ENCODE measurements at regions not wholly inside any gene's neighbourhood (a gene's known extent, or its start where the extent isn't known, plus 50 kb on each side); places are given as distances from the start of the nearest gene placed in this dataset.
A peak's percentile ranks its signal among the peaks of the same experiment; 100 is the strongest.

DNA sequence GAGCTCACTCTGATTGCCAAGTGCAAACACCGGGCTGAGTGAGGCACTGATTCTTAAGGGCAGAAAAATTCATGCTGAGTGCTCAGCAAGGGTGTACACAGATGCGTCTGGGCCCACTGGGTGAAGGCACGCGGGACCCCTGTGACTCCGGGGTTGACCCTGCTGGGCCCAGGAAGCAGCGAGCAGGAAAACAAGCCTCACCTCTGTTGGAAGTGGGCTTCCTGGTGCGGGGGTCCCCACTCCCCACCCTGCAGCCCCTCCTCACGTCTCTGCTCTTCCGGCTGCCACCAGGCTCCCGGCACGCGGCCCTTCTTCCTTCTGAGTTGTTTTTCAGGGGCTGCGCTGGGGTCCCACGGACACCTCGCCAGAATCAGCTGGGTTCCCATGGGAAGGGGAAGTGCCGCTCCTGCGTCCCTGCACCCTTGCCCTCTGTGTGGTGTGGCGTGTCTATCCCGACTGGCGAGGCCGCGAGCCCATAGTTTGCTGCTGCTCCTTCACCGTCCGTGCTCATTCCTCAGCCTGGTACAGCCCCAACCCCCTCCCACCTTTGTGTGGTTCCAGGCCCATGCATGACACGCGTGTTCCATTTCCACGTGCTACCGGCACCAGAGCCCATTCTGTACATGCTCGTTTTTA lies 80.6 kb upstream of the BHLHE23 start:
- no peak for DNase-seq (ENCODE audit: low read depth in 2 of 2)

- DNase-seq (ENCODE audit: low read depth in 2 of 2) = no peak
These were observed 79.9 kb upstream of the BHLHE23 start for GRCh38 chr20:63086421-63087235.

DNA sequence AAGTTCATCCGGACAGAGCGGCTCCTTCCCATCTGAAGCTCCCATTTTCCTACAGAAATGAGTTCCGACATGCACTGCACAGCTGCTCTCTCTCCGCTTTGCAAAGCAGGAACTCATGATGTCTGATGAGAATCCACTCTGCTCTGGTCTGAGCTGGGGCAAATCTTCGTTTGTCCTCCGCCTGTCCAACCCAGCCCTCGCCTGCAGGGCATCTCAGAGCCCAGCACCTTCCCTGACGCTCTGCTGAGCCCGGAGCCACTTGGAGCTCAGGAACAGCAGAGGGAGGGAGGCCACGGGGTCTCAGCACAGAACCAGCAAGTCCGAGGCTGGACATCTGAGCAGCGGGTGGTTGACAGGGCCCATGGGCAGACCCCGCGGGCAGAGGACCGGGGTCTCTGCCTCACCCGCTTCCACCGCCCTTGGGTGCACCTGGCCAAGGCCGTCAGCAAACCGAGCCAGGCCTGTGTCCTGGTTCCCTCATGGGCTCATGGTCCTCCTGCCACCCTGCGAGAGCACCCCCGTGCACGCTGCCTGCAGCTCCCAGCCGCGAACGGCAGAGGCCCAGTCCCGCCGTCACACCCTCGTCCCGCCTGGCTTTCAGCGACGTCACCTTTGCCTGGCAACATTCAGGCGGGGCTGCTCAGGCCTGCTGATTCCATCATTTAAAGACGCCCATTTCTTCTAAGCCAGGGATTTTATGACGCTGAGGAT lies 78.5 kb upstream of the BHLHE23 start:
- no peak for DNase-seq (ENCODE audit: low read depth in 2 of 2)

GRCh38 chr20:63084563-63084927 lies 77.8 kb upstream of the BHLHE23 start:
- no peak for DNase-seq (ENCODE audit: low read depth in 2 of 2)

GRCh38 chr20:63083831-63084562 lies 77.2 kb upstream of the BHLHE23 start:
- no peak for DNase-seq (ENCODE audit: low read depth in 2 of 2)

- DNase-seq (ENCODE audit: low read depth in 2 of 2) = no peak
These were observed 76.4 kb upstream of the BHLHE23 start for GRCh38 chr20:63082939-63083735.

- no peak for DNase-seq (ENCODE audit: low read depth in 2 of 2)
These were observed 75.7 kb upstream of the BHLHE23 start for GRCh38 chr20:63082308-63082938.

DNA sequence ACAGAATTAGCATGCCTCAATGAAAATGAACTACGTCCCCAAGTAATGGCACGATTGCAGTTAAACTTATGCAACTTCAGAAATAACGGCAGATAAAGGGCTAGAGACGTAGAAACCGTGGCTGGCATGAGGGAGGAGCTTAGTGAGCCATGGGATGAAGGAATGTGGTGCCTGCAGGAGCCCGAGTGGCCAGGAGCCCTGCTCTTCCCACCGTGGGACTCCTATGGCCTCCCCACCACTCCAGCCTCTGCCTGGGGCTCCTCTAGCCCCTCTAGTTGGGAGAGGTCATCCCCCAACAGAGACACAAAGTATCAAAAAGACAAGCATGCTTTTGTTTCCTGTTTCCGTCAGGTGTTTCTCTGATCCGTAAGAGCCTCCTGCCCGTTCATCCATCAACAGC lies 75.1 kb upstream of the BHLHE23 start:
- no peak for DNase-seq (ENCODE audit: low read depth in 2 of 2)

- DNase-seq (ENCODE audit: low read depth in 2 of 2) = no peak
These were observed 74.6 kb upstream of the BHLHE23 start for GRCh38 chr20:63081351-63081750.

DNA sequence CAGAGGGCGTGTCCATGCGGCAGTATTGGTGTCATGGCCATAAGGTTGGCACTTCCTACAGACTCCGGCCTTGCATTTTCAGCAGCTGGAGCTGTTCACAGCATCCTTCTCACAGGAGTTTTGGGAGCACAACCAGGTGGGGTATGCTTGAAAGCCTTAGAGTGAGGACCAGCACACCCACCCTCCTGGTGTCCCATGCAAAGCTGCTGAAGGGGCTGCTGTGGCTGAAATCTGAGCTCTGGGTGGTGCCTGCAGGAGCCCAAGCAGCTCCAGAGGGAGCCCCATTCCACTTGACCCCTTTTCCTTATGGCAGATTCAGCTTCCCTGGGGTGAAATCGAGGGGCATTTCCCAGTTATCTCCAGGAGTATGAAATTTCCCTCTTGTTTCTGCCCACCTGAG lies 74.0 kb upstream of the BHLHE23 start:
- DNase-seq (ENCODE audit: low read depth in 2 of 2) = no peak

DNA sequence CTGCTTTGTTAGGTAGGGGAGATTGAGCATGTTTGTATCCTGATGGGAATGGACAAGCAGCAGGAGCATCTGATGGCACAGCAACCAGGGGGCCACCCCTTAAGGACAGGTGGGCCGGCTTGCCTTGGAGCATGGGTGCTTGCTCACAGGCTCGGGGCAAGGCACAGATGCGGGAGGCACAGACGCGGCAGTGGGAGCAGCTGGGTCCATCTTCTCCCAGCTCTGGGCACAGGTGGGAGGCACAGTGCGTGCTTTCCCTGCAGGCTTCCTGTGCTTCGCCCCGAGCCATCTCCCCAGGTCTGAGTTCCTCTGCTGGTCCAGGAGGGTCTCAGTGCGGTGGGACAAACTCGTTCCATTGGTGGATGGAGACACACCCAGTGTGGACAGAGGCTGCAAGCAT lies 73.6 kb upstream of the BHLHE23 start:
- DNase-seq (ENCODE audit: low read depth in 2 of 2) = no peak

DNA sequence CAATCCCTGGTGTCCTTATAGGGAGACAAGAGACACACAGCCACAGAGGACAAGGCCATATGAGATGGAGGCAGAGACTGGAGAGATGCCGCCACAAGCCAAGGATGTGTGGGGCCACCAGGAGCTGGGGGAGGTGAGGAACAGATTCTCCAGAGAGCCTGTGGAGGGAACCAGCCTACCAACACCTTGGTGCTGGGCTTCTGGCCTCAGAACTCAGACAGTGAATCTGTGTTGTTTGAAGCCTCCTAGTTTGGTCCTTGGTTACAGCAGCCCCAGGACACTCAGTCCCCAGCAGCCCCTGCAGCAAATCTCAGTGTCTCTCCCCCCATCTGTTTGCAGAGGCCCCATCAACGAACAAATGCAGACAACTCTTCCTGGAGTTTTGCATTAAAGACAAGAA lies 73.2 kb upstream of the BHLHE23 start:
- DNase-seq (ENCODE audit: low read depth in 2 of 2) = no peak

DNA sequence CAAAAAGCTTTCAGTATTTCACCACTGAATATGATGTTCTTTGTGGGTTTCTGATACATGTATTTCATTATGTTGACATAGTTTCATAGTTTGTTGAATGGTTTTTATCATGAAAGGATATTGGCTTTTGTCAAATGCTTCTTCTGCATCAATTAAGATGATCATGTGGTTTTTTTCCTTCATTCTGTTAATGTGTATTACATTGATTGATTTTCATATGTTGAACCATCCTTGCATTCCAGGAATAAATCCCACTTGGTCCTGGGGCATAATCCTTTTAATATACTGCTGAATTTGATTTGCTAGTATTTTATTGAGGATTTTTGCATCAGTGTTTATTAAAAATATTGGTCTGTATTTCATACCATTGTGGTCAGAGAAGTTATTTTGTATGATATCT lies 70.9 kb upstream of the BHLHE23 start:
- no peak for DNase-seq (ENCODE audit: low read depth in 2 of 2)

DNA sequence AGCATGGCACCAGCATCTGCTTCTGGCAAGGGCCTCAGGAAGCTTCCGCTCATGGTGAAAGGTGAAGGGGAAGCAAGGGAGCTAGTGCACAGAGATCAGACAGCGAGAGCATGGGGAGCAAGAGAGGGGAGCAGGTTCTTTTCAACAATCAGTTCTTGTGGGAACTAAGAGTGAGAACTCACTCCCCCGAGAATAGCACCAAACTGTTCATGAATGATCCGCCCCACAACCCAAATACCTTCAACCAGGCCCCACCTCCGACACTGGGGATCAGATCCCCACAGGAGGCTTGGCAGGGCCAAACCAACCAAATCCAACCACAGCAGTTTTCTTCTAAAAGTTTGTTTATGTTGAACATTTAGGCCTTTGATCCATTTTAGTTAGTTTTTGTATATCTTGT lies 69.7 kb upstream of the BHLHE23 start:
- DNase-seq (ENCODE audit: low read depth in 2 of 2) = no peak

DNA sequence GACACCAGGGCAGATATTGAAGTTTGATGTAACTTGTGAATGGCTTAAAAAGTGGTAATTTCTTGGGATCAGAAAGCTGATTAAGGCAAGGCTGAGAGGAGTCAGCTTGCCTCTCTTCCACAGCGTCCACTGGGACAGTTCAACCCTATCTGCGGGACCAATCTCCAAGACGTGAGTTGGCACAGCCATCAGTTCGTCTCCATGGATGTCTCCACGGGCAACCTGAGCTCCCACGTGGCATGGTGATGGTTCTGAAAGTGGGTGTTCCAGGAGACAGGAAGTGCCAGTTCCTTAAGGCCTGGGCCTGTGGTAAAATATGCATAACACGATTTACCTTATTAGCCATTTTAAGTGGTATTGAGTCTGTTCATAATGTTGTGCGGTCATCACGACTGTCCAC lies 67.9 kb upstream of the BHLHE23 start:
- no peak for DNase-seq (ENCODE audit: low read depth in 2 of 2)

- DNase-seq (ENCODE audit: low read depth in 2 of 2) = no peak
These were observed 67.4 kb upstream of the BHLHE23 start for GRCh38 chr20:63074182-63074581.

DNA sequence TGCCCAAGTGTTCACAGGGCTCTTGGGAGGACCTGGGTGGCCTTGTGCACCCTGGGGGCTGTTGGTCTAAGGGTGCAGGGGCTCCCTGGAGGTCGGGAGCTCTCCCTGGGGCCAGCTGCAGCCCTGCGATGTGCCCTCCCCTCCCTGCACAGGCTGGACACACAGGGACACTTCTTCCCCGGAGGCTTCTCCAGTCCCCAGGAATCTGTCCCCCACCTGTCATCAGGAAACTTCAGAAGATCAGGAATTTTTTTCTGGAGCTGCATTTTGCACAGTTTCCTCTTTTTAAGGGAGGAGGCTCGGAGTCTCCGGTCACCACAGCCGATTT lies 66.9 kb upstream of the BHLHE23 start:
- no peak for DNase-seq (ENCODE audit: low read depth in 2 of 2)

GRCh38 chr20:63072991-63073737 lies 66.4 kb upstream of the BHLHE23 start:
- DNase-seq (ENCODE audit: low read depth in 2 of 2) = no peak

- DNase-seq (ENCODE audit: low read depth in 2 of 2) = no peak
These were observed 65.5 kb upstream of the BHLHE23 start for GRCh38 chr20:63072231-63072791.

DNA sequence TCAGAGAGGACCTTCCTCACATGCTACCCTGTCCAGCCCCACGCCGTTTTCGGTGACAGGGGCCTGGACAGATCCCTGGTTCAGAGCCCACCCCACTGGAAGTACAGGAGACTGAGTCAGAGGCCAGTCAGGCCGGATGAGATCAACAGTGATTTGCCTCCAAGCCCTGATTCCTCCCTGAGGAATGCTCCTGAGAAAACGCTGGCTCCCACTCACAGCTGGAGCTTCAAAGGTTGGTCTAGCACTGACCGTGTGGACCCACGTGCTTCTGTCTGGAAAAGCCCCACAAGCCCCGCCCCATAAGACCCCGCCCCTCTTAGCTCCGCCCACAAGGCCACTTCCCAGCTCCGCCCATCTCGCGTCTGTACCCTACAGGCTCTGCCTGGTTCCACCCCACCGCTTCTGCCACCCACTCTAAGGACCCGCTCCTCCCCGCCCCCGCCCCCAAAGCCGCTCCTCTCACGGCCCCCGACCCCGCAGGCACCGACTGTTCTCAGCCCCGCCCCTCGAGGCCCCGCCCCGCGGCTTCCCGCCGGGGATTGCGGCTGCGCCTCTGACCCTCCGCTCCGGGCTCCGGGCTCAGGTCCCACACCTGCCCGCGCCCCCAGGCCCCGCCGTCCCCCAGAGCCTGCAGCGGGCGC lies 64.9 kb upstream of the BHLHE23 start:
- DNase-seq (ENCODE audit: low read depth in 2 of 2) = peak in 1 of 2 donors; percentile 11

Data from stimulated activated CD8-positive, alpha-beta memory T cell treated with anti-CD3 and anti-CD28 coated beads, Interleukin-15, amount 100 ng/mL, for 48 hours (primary cell).